Liver (tissue), 8 donors: ENCODE measurements at regions not wholly inside any gene's neighbourhood (a gene's known extent, or its start where the extent isn't known, plus 50 kb on each side); places are given as distances from the start of the nearest gene placed in this dataset.
"Not testable (repeated sequence)": the region's sequence is repeated elsewhere in the genome, so short reads cannot be mapped to it uniquely, and the experiment has no call there.

Source experiments
- DNase-seq: peaks from one replicate; pipeline ENCODE4 v3.0.0-alpha.2; 2017; ENCODE audit warnings: low spot score
- H3K27ac ChIP-seq, 2 donors: one replicate each; pipeline ENCODE4 v1.7.0; 2013; ENCODE audit warnings: inconsistent platforms in 2 of 2, low read length in 2 of 2, control low read depth in 1 of 2, low read depth in 1 of 2, mild to moderate bottlenecking in 1 of 2
- H3K27me3 ChIP-seq, 4 donors: one replicate each; pipeline versions ENCODE4 v1.6.1 to v1.7.0; 2013; ENCODE audit warnings: low read length in 3 of 4, inconsistent platforms in 1 of 4, mild to moderate bottlenecking in 1 of 4, moderate library complexity in 1 of 4; ENCODE audit not compliant: control insufficient read depth in 4 of 4, insufficient read depth in 4 of 4
- H3K36me3 ChIP-seq, 4 donors: one replicate each; pipeline versions ENCODE4 v1.6.1 to v1.7.0; 2013; ENCODE audit warnings: low read length in 3 of 4, mild to moderate bottlenecking in 3 of 4, low read depth in 1 of 4, moderate library complexity in 1 of 4; ENCODE audit not compliant: control insufficient read depth in 4 of 4, insufficient read depth in 3 of 4
- H3K4me1 ChIP-seq, 4 donors: one replicate each; pipeline versions ENCODE4 v1.6.1 to v1.7.0; 2013; ENCODE audit warnings: low read length in 3 of 4, mild to moderate bottlenecking in 3 of 4, moderate library complexity in 1 of 4; ENCODE audit not compliant: control insufficient read depth in 4 of 4, insufficient read depth in 4 of 4
- H3K4me3 ChIP-seq, 3 donors: one replicate each; pipeline versions ENCODE4 v1.6.1 to v1.7.0; 2013; ENCODE audit warnings: low read length in 3 of 3, control low read depth in 1 of 3, low read depth in 1 of 3, mild to moderate bottlenecking in 1 of 3
- H3K9ac ChIP-seq, 2 donors: one replicate each; pipeline ENCODE4 v1.7.0; 2013; ENCODE audit warnings: low read length in 2 of 2, mild to moderate bottlenecking in 2 of 2, moderate library complexity in 2 of 2, control low read depth in 1 of 2, low read depth in 1 of 2
- H3K9me3 ChIP-seq, 4 donors: one replicate each; pipeline versions ENCODE4 v1.6.1 to v1.7.0; 2013; ENCODE audit warnings: low read length in 3 of 4; ENCODE audit not compliant: control insufficient read depth in 4 of 4
- EGR1 ChIP-seq, 2 donors: IDR thresholded peaks; 2 replicates each; pipeline ENCODE4 v1.6.1; 2016 to 2018; ENCODE audit warnings: antibody characterized with exemption in 2 of 2, low read depth in 2 of 2
- FOXA1 ChIP-seq: IDR thresholded peaks from 2 replicates; pipeline ENCODE4 v1.6.1; 2016; ENCODE audit warnings: antibody characterized with exemption
- FOXA2 ChIP-seq: IDR thresholded peaks from 2 replicates; pipeline ENCODE4 v1.6.1; 2016; ENCODE audit warnings: antibody characterized with exemption
- GABPA ChIP-seq, 2 donors: IDR thresholded peaks in 1 of 2; conservative IDR thresholded peaks in 1 of 2; 2 replicates each; pipeline ENCODE4 v1.6.1; 2016; ENCODE audit warnings: antibody characterized with exemption in 2 of 2, mild to moderate bottlenecking in 1 of 2, moderate library complexity in 1 of 2
- HNF4A ChIP-seq, 2 donors: conservative IDR thresholded peaks; 2 replicates each; pipeline ENCODE4 v1.6.1; 2016; ENCODE audit warnings: antibody characterized with exemption in 2 of 2, mild to moderate bottlenecking in 2 of 2
- HNF4G ChIP-seq: IDR thresholded peaks from 2 replicates; pipeline ENCODE4 v1.6.1; 2016; ENCODE audit warnings: antibody characterized with exemption
- JUND ChIP-seq, 2 donors: IDR thresholded peaks; 2 replicates each; pipeline ENCODE4 v1.6.1; 2016; ENCODE audit warnings: antibody characterized with exemption in 2 of 2
- NR2F2 ChIP-seq: IDR thresholded peaks from 2 replicates; pipeline ENCODE4 v1.6.1; 2016; ENCODE audit warnings: antibody characterized with exemption
- RAD21 ChIP-seq, 2 donors: IDR thresholded peaks; 2 replicates each; pipeline ENCODE4 v1.6.1; 2016; ENCODE audit warnings: antibody characterized with exemption in 2 of 2, mild to moderate bottlenecking in 2 of 2
- RXRA ChIP-seq, 2 donors: IDR thresholded peaks; 2 replicates each; pipeline ENCODE4 v1.6.1; 2017 to 2018; ENCODE audit warnings: antibody characterized with exemption in 2 of 2, mild to moderate bottlenecking in 1 of 2
- SP1 ChIP-seq: IDR thresholded peaks from 2 replicates; pipeline ENCODE4 v1.6.1; 2018; ENCODE audit warnings: antibody characterized with exemption, mild to moderate bottlenecking
- TAF1 ChIP-seq: conservative IDR thresholded peaks from 2 replicates; pipeline ENCODE4 v1.6.1; 2016; ENCODE audit warnings: antibody characterized with exemption, mild to moderate bottlenecking
- YY1 ChIP-seq: IDR thresholded peaks from 2 replicates; pipeline ENCODE4 v1.6.1; 2016; ENCODE audit warnings: antibody characterized with exemption, mild to moderate bottlenecking
- WGBS: extraction: QIAGEN DNeasy Blood & Tissue Kit; methylation state at CpG from one replicate; pipeline ENCODE4 v1.1.7; 2013; 5-methylcytosine and 5-hydroxymethylcytosine counted together
- TF ChIP-seq, protein P1 (sequence below): IDR thresholded peaks from 2 replicates; pipeline ENCODE4 v1.6.1; 2016; ENCODE audit warnings: antibody characterized with exemption
- TF ChIP-seq, protein P2 (sequence below): IDR thresholded peaks from 2 replicates; pipeline ENCODE4 v1.6.1; 2016; ENCODE audit warnings: antibody characterized with exemption, mild to moderate bottlenecking
- TF ChIP-seq, protein P3 (sequence below): IDR thresholded peaks from 2 replicates; pipeline ENCODE4 v1.6.1; 2016; ENCODE audit warnings: antibody characterized with exemption
- TF ChIP-seq, protein P4 (sequence below): fragments of 150-350 bp; IDR thresholded peaks from 2 replicates; pipeline ENCODE4 v1.5.1; 2017; ENCODE audit warnings: improper control_type of control experiment, low read depth, low read length; ENCODE audit not compliant: missing input control
- TF ChIP-seq, protein P5 (sequence below): IDR thresholded peaks from 2 replicates; pipeline ENCODE4 v1.6.1; 2016; ENCODE audit warnings: antibody characterized with exemption
- donor health status: healthy.
- donor health status: healthy.
- donor health status: healthy.
- donor health status: healthy.
- donor health status: healthy.

DNA sequence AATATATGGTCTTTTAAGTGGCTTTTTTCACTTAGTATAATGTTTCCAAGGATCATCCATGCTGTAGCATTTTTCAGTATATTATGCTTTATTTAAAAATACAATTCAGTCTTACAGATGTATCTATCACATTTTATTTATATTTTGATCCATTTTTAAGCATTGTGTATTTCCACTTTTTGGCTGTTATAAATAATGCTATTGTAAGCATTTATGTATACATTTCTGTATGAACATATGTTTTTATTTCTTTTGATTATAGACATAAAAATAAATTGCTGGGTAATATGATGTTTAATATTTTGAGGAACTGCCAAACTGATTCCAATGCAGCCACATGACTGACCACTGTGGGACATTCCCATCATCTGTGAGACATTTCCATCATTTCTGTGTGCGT lies 1662.0 kb downstream of the REEP3 start:
- WGBS = 93% methylated on average over 1 of the region's 1 CpG
- no peak for TF ChIP-seq GABPA (IDR thresholded peaks at IDR 0.05 in 1 of 2, conservative IDR thresholded peaks at IDR 0.05 in 1 of 2)
- no peak for TF ChIP-seq SP1
- Histone ChIP-seq H3K27ac (no peak overlapping the region), H3K9me3 (no peaks in the 10 kb centered on the region), H3K27me3 (no peaks in the 10 kb centered on the region), H3K9ac (no peak overlapping the region), H3K4me1 (no peaks in the 10 kb centered on the region), H3K36me3 (no peaks in the 10 kb centered on the region), H3K4me3 (no peak overlapping the region)
- no peak for DNase-seq

DNA sequence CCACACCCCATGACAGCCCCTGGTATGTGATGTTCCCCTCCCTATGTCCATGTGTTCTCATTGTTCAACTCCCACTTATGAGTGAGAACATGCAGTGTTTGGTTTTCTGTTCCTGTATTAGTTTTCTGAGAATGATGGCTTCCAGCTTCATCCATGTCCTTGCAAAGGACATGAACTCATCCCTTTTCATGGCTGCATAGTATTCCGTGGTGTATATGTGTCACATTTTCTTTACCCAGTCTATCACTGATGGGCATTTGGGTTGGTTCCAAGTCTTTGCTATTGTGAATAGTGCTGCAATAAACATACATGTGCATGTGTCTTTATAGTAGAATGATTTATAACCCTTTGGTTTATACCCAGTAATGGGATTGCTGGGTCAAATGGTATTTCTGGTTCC lies 1665.5 kb downstream of the REEP3 start:
- H3K9ac ChIP-seq, H3K4me1 ChIP-seq, H3K36me3 ChIP-seq, H3K27me3 ChIP-seq, H3K9me3 ChIP-seq, H3K27ac ChIP-seq, DNase-seq, H3K4me3 ChIP-seq: not testable (repeated sequence)
- 87% methylated on average over 1 of the region's 1 CpG for WGBS

DNA sequence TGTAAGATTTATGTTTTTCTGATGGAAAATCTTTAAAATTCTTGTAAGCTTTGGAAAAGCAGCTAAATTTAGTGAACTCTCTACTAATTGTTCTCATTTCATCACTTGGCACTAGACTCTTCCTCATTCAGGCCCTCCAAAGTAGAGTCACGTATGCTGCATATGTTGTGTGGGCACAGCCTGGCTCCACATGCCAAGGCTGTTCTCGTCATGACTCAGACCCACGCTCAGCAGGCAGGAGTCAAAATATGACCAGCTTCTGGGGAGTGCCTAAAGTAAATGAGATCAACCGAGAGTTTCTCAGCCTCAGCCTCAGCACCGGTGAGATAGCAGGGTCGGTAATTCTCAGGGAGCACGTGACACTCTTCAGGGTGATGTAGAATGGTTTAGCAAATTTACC lies 1672.9 kb downstream of the REEP3 start:
- Histone ChIP-seq H3K9me3 (no peaks in the 10 kb centered on the region), H3K9ac (no peak overlapping the region), H3K4me1 (no peaks in the 10 kb centered on the region), H3K27me3 (no peaks in the 10 kb centered on the region), H3K4me3 (no peak overlapping the region), H3K36me3 (no peaks in the 10 kb centered on the region), H3K27ac (no peak overlapping the region)
- 84% methylated on average over 7 of the region's 7 CpGs for WGBS
- no peak for DNase-seq
- TF ChIP-seq FOXA2 (no peak), HNF4G (no peak), GABPA (IDR thresholded peaks at IDR 0.05 in 1 of 2, conservative IDR thresholded peaks at IDR 0.05 in 1 of 2) (no peak), RXRA (IDR thresholded peaks at IDR 0.05) (no peak), EGR1 (IDR thresholded peaks at IDR 0.05; ENCODE audit: low read depth in 2 of 2) (no peak), JUND (IDR thresholded peaks at IDR 0.05) (no peak), YY1 (no peak), HNF4A (conservative IDR thresholded peaks at IDR 0.05) (no peak), RAD21 (IDR thresholded peaks at IDR 0.05) (no peak), NR2F2 (no peak), TAF1 (no peak), SP1 (no peak), FOXA1 (no peak)
- TF ChIP-seq, protein P1, sequence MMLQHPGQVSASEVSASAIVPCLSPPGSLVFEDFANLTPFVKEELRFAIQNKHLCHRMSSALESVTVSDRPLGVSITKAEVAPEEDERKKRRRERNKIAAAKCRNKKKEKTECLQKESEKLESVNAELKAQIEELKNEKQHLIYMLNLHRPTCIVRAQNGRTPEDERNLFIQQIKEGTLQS = no peak
- TF ChIP-seq, protein P2, sequence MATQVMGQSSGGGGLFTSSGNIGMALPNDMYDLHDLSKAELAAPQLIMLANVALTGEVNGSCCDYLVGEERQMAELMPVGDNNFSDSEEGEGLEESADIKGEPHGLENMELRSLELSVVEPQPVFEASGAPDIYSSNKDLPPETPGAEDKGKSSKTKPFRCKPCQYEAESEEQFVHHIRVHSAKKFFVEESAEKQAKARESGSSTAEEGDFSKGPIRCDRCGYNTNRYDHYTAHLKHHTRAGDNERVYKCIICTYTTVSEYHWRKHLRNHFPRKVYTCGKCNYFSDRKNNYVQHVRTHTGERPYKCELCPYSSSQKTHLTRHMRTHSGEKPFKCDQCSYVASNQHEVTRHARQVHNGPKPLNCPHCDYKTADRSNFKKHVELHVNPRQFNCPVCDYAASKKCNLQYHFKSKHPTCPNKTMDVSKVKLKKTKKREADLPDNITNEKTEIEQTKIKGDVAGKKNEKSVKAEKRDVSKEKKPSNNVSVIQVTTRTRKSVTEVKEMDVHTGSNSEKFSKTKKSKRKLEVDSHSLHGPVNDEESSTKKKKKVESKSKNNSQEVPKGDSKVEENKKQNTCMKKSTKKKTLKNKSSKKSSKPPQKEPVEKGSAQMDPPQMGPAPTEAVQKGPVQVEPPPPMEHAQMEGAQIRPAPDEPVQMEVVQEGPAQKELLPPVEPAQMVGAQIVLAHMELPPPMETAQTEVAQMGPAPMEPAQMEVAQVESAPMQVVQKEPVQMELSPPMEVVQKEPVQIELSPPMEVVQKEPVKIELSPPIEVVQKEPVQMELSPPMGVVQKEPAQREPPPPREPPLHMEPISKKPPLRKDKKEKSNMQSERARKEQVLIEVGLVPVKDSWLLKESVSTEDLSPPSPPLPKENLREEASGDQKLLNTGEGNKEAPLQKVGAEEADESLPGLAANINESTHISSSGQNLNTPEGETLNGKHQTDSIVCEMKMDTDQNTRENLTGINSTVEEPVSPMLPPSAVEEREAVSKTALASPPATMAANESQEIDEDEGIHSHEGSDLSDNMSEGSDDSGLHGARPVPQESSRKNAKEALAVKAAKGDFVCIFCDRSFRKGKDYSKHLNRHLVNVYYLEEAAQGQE = no peak
- TF ChIP-seq, protein P3, sequence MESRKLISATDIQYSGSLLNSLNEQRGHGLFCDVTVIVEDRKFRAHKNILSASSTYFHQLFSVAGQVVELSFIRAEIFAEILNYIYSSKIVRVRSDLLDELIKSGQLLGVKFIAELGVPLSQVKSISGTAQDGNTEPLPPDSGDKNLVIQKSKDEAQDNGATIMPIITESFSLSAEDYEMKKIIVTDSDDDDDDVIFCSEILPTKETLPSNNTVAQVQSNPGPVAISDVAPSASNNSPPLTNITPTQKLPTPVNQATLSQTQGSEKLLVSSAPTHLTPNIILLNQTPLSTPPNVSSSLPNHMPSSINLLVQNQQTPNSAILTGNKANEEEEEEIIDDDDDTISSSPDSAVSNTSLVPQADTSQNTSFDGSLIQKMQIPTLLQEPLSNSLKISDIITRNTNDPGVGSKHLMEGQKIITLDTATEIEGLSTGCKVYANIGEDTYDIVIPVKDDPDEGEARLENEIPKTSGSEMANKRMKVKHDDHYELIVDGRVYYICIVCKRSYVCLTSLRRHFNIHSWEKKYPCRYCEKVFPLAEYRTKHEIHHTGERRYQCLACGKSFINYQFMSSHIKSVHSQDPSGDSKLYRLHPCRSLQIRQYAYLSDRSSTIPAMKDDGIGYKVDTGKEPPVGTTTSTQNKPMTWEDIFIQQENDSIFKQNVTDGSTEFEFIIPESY = no peak
- TF ChIP-seq, protein P4, sequence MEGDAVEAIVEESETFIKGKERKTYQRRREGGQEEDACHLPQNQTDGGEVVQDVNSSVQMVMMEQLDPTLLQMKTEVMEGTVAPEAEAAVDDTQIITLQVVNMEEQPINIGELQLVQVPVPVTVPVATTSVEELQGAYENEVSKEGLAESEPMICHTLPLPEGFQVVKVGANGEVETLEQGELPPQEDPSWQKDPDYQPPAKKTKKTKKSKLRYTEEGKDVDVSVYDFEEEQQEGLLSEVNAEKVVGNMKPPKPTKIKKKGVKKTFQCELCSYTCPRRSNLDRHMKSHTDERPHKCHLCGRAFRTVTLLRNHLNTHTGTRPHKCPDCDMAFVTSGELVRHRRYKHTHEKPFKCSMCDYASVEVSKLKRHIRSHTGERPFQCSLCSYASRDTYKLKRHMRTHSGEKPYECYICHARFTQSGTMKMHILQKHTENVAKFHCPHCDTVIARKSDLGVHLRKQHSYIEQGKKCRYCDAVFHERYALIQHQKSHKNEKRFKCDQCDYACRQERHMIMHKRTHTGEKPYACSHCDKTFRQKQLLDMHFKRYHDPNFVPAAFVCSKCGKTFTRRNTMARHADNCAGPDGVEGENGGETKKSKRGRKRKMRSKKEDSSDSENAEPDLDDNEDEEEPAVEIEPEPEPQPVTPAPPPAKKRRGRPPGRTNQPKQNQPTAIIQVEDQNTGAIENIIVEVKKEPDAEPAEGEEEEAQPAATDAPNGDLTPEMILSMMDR = no peak
- TF ChIP-seq, protein P5, sequence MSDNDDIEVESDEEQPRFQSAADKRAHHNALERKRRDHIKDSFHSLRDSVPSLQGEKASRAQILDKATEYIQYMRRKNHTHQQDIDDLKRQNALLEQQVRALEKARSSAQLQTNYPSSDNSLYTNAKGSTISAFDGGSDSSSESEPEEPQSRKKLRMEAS = no peak
